Cardiac fibroblast (primary cell): ENCODE measurements at regions not wholly inside any gene's neighbourhood (a gene's known extent, or its start where the extent isn't known, plus 50 kb on each side); places are given as distances from the start of the nearest gene placed in this dataset.

ENCODE experiments used
- DNase-seq, 2 donors: peaks; one replicate each; pipeline versions ENCODE4 v3.0.0 to v3.0.0-alpha.2; 2010; ENCODE audit warnings: low read depth in 2 of 2
- H3K4me3 ChIP-seq, 2 donors: replicated peaks in 1 of 2; 1 replicate in 1 of 2; 2 replicates in 1 of 2; pipeline ENCODE4 v1.5.1; 2011; ENCODE audit warnings: low read depth in 2 of 2, low read length in 2 of 2, mild to moderate bottlenecking in 2 of 2, moderate library complexity in 1 of 2
- TF ChIP-seq, protein P1 (sequence below): IDR thresholded peaks from one replicate; pipeline ENCODE4 v1.5.1; 2011; ENCODE audit warnings: low read depth, mild to moderate bottlenecking, low read length, inconsistent platforms

- no peak for DNase-seq
- H3K4me3 ChIP-seq: no peak overlapping the region
- TF ChIP-seq, protein P1, sequence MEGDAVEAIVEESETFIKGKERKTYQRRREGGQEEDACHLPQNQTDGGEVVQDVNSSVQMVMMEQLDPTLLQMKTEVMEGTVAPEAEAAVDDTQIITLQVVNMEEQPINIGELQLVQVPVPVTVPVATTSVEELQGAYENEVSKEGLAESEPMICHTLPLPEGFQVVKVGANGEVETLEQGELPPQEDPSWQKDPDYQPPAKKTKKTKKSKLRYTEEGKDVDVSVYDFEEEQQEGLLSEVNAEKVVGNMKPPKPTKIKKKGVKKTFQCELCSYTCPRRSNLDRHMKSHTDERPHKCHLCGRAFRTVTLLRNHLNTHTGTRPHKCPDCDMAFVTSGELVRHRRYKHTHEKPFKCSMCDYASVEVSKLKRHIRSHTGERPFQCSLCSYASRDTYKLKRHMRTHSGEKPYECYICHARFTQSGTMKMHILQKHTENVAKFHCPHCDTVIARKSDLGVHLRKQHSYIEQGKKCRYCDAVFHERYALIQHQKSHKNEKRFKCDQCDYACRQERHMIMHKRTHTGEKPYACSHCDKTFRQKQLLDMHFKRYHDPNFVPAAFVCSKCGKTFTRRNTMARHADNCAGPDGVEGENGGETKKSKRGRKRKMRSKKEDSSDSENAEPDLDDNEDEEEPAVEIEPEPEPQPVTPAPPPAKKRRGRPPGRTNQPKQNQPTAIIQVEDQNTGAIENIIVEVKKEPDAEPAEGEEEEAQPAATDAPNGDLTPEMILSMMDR: no peak
These were observed 2304.5 kb downstream of the MAT2B start for GRCh38 chr5:165809914-165810313.

DNA sequence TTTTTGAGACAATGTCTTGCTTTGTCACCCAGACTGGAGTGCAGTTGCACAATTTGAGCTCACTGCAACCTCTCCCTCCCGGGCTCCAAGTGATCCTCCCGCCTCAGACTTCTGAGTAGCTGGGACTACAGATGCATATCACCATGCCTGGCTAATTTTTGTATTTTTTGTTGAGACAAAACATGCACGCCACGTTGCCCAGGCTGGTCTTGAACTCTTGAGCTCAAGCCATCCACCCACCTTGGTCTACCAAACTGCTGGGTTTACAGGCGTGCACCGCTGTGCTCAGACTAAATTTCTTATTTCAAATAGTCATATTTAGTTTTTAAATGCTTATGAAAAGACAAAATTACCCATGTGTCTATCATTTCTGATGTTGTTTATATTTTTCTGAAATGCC is 2324.1 kb downstream of the MAT2B start:
- no peak overlapping the region for H3K4me3 ChIP-seq
- DNase-seq: no peak
- TF ChIP-seq, protein P1: no peak

DNA sequence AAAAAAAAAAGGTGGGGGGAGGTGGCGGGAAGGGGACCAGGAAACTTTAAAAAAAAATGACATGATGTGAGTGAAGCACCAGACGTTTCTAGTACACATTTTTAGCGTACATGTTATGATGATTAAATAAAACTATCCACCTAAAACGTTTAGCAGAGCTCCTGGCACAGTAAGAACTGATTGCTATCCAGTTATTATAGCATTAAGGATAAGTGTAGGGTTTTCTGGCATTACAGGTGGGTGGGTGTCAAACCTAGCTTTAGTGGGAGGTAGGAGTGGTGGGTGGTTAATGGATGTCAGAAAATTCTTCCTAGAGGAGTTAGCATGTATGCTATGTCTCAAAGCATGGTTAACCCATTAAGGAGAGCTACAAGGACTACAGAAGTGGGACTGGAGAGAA is 2329.5 kb downstream of the MAT2B start:
- no peak overlapping the region for H3K4me3 ChIP-seq
- DNase-seq: no peak
- TF ChIP-seq, protein P1: no peak

DNA sequence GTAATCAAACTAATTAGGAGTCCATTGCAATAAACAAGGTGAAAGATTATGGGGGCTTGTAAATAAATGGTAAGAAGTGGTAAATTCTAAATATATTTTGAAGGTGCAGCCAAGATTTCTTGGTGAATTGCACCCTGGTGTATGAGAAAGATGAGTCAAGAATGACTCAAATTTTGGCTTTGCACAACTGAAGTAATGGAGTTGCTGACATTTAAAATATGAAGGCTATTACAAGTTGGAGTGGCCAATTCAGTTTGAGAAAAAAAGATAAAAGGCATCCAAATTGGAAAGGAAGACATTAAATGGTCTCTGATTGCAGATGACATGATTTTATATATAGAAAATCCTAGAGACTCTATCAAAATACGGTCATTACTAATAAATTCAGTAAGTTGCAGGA is 2330.6 kb downstream of the MAT2B start:
- no peak for DNase-seq
- TF ChIP-seq, protein P1: no peak
- no peak overlapping the region for H3K4me3 ChIP-seq

- TF ChIP-seq, protein P1: no peak
- no peak overlapping the region for H3K4me3 ChIP-seq
- DNase-seq: no peak
These were observed 2331.9 kb downstream of the MAT2B start for GRCh38 chr5:165837286-165837685.

DNA sequence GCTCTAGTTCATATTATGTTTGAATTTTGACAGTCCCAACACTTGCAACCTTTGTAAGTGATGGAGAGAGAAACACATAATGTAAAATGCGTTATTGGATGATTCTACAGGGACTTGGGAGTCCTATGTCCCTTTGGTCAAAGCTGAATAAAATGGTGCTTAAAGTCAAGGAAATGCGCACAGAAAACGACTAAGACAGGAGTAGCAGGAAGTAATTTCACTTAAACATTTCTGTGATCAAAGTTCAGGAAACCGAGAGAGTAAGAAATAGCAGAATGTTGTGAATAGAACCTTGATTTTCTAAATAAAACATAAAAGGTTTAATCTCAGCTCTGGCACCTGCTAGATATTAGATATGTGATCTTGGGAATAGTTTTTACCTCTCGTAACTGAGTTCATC is 2339.2 kb downstream of the MAT2B start:
- DNase-seq: no peak
- TF ChIP-seq, protein P1: no peak
- H3K4me3 ChIP-seq: no peak overlapping the region

DNA sequence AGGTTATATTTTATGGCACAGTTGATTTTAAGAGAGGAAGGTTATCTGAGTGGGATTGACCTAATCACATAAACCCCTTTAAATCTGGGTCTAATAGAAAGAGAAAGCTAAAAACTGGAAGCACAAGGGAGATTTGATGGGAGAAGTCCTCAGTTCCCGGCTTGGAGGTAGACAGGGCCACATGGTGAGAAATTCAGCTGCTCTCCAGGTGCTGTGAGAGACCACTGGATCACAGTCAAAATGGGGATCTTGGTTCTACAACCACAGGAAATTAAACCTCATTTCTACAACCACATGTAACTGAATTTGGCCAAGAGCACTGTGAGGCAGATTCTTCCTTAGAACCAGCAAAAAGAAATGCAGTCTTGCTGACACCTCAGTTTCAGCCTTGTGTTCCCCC is 2352.7 kb downstream of the MAT2B start:
- no peak overlapping the region for H3K4me3 ChIP-seq
- no peak for DNase-seq
- TF ChIP-seq, protein P1: no peak
